CD4-positive, alpha-beta T cell (primary cell): ENCODE measurements at regions not wholly inside any gene's neighbourhood (a gene's known extent, or its start where the extent isn't known, plus 50 kb on each side); places are given as distances from the start of the nearest gene placed in this dataset.

ENCODE experiments used
- ATAC-seq: fragments of 200-7000 bp; cut with Tn5 transposase; one replicate; pipeline ENCODE4 v1.10.0; 2022; ENCODE audit warnings: mild to moderate bottlenecking; ENCODE audit not compliant: poor library complexity
- CTCF ChIA-PET: fragments of 350-600 bp; sonication (Branson Sonifier 250); formaldehyde crosslinking; loops from one replicate; lab custom pipeline; 2021; ENCODE audit warnings: antibody characterized with exemption, inconsistent platforms; lab: Charles Lee
- POLR2A ChIA-PET: fragments of 350-600 bp; sonication (Branson Sonifier 250); formaldehyde crosslinking; loops from one replicate; lab custom pipeline; 2021; ENCODE audit warnings: antibody characterized with exemption, inconsistent platforms; lab: Charles Lee
- DNase-seq, 14 experiments: peaks; one replicate each; pipeline ENCODE4 v3.0.0-alpha.2; 2013 to 2020; ENCODE audit warnings: mixed read lengths in 2 of 14
- H3K27ac ChIP-seq, 2 donors: one replicate each; pipeline versions ENCODE4 v1.5.1 to v1.7.0; 2013; ENCODE audit warnings: low read length in 2 of 2, low read depth in 1 of 2, mild to moderate bottlenecking in 1 of 2
- H3K27me3 ChIP-seq, 2 experiments: 1 replicate in 1 of 2; 2 replicates in 1 of 2; pipeline versions ENCODE4 v1.6.1 to v1.7.0; 2013; ENCODE audit warnings: low read length in 2 of 2, control low read depth in 1 of 2, mild to moderate bottlenecking in 1 of 2, moderate library complexity in 1 of 2; ENCODE audit not compliant: insufficient read depth in 2 of 2, control insufficient read depth in 1 of 2
- H3K36me3 ChIP-seq: one replicate; pipeline ENCODE4 v1.6.1; 2013; ENCODE audit warnings: low read length, control low read depth; ENCODE audit not compliant: insufficient read depth
- H3K4me1 ChIP-seq: one replicate; pipeline ENCODE4 v1.6.1; 2013; ENCODE audit warnings: low read length, control low read depth; ENCODE audit not compliant: insufficient read depth
- H3K4me3 ChIP-seq: one replicate; pipeline ENCODE4 v1.5.1; 2013; ENCODE audit warnings: mild to moderate bottlenecking, low read length, moderate library complexity
- H3K9me3 ChIP-seq, 2 experiments: 1 replicate in 1 of 2; 2 replicates in 1 of 2; pipeline versions ENCODE4 v1.6.1 to v1.7.0; 2013; ENCODE audit warnings: low read length in 2 of 2, mild to moderate bottlenecking in 2 of 2, control low read depth in 1 of 2, moderate library complexity in 1 of 2; ENCODE audit not compliant: control insufficient read depth in 1 of 2, insufficient read depth in 1 of 2
- H3K27ac Mint-ChIP-seq: one replicate; pipeline ENCODE4 v1.8.0; 2020; ENCODE audit warnings: mixed read lengths
- H3K27me3 Mint-ChIP-seq: one replicate; pipeline ENCODE4 v1.8.0; 2021; ENCODE audit warnings: mixed read lengths
- H3K36me3 Mint-ChIP-seq: one replicate; pipeline ENCODE4 v1.8.0; 2021; ENCODE audit warnings: low read depth, mixed read lengths
- H3K4me1 Mint-ChIP-seq: one replicate; pipeline ENCODE4 v1.8.0; 2021; ENCODE audit warnings: low read depth, mixed read lengths
- H3K4me3 Mint-ChIP-seq: one replicate; pipeline ENCODE4 v1.8.0; 2020; ENCODE audit warnings: mild to moderate bottlenecking, mixed read lengths
- H3K9me3 Mint-ChIP-seq: one replicate; pipeline ENCODE4 v1.8.0; 2020; ENCODE audit warnings: mixed read lengths
- CTCF ChIP-seq: fragments of 200-600 bp; IDR thresholded peaks from one replicate; pipeline ENCODE4 v1.8.0; 2022; ENCODE audit warnings: antibody characterized with exemption, mild to moderate bottlenecking
- intact Hi-C, 2 experiments: fragments of 100-400 bp; cut with DNase I in 1 of 2; cut with micrococcal nuclease in 1 of 2; formaldehyde crosslinking; loops; one replicate each; pipeline versions ENCODE4 v1.15.1 to v1.9.0; 2023 to 2025; cut with DNase I, micrococcal nuclease

GRCh38 chr3:59685432-59685831 lies 635.6 kb upstream of the CFAP20DC start:
- Mint-ChIP-seq H3K4me3 (no peak overlapping the region), H3K9me3 (no peaks in the 10 kb centered on the region), H3K36me3 (no peaks in the 10 kb centered on the region), H3K27me3 (no peaks in the 10 kb centered on the region), H3K27ac (no peak overlapping the region), H3K4me1 (no peaks in the 10 kb centered on the region)
- Histone ChIP-seq H3K9me3 (no peaks in the 10 kb centered on the region), H3K4me3 (no peak overlapping the region), H3K27ac (no peak overlapping the region), H3K36me3 (no peaks in the 10 kb centered on the region), H3K27me3 (no peaks in the 10 kb centered on the region), H3K4me1 (no peaks in the 10 kb centered on the region)
- CTCF ChIA-PET: no interaction called here
- POLR2A ChIA-PET: no interaction called here
- DNase-seq (no peak), ATAC-seq (no peak)
- no peak for TF ChIP-seq CTCF
- intact Hi-C loops: no loop called here

GRCh38 chr3:59684766-59685165 lies 634.9 kb upstream of the CFAP20DC start:
- Mint-ChIP-seq H3K9me3 (no peaks in the 10 kb centered on the region), H3K4me1 (no peaks in the 10 kb centered on the region), H3K4me3 (no peak overlapping the region), H3K36me3 (no peaks in the 10 kb centered on the region), H3K27me3 (no peaks in the 10 kb centered on the region), H3K27ac (no peak overlapping the region)
- no peak overlapping the region for H3K4me3 ChIP-seq
- ATAC-seq: no peak
- POLR2A ChIA-PET: no interaction called here
- CTCF ChIA-PET: no interaction called here
- no peak for DNase-seq
- H3K27ac ChIP-seq: no peak overlapping the region
- H3K9me3 ChIP-seq: no peaks in the 10 kb centered on the region
- no peaks in the 10 kb centered on the region for H3K4me1 ChIP-seq
- no peak for TF ChIP-seq CTCF
- H3K36me3 ChIP-seq: no peaks in the 10 kb centered on the region
- no peaks in the 10 kb centered on the region for H3K27me3 ChIP-seq
- intact Hi-C loops: no loop called here

- no peak overlapping the region for H3K27ac ChIP-seq
- CTCF ChIA-PET: interaction anchor here (0.6 kb wide), 1 partner anchor 33 kb away, joined by 4 read pairs; no protein-coding TSS in a partner anchor
- no peaks in the 10 kb centered on the region for H3K27me3 ChIP-seq
- no peaks in the 10 kb centered on the region for H3K4me1 Mint-ChIP-seq
- no peak overlapping the region for H3K4me3 Mint-ChIP-seq
- H3K9me3 ChIP-seq: no peaks in the 10 kb centered on the region
- no peaks in the 10 kb centered on the region for H3K36me3 ChIP-seq
- no peak for TF ChIP-seq CTCF
- H3K4me1 ChIP-seq: no peaks in the 10 kb centered on the region
- H3K9me3 Mint-ChIP-seq: no peaks in the 10 kb centered on the region
- DNase-seq (no peak), ATAC-seq (no peak)
- intact Hi-C loops: no loop called here
- no peaks in the 10 kb centered on the region for H3K27me3 Mint-ChIP-seq
- POLR2A ChIA-PET: no interaction called here
- no peaks in the 10 kb centered on the region for H3K36me3 Mint-ChIP-seq
- no peak overlapping the region for H3K4me3 ChIP-seq
- no peak overlapping the region for H3K27ac Mint-ChIP-seq
Observed at GRCh38 chr3:59680919-59681318, 631.1 kb upstream of the CFAP20DC start.
